K562 (cell line): ENCODE measurements at regions not wholly inside any gene's neighbourhood (a gene's known extent, or its start where the extent isn't known, plus 50 kb on each side); places are given as distances from the start of the nearest gene placed in this dataset.

Experiments
- ATAC-seq: fragments of 200-7000 bp; cut with Tn5 transposase; 3 replicates; pipeline ENCODE4 v1.9.1; 2020; ENCODE audit warnings: moderate library complexity
- BruUV-seq: library from RNA; stranded (reverse); fragments of 400-500 nt; replicated peaks from 2 replicates; lab custom pipeline; 2021; lab: Mats Ljungman, UMichigan
- CTCF ChIA-PET: fragments of 300-600 bp; formaldehyde crosslinking; extraction: SDS; loops from one replicate; lab custom pipeline; 2021; ENCODE audit warnings: low intra/inter-chr PET ratio; lab: Yijun Ruan, JAX
- POLR2A ChIA-PET: fragments of 300-600, 350-650 bp; sonication (Branson Sonifier 250); formaldehyde crosslinking; extraction: SDS; loops from one replicate; lab custom pipeline; 2021; ENCODE audit warnings: antibody characterized with exemption, inconsistent platforms; lab: Yijun Ruan, JAX
- DNase-seq, 4 experiments: peaks; one replicate each; pipeline versions ENCODE4 v3.0.0 to v3.0.0-alpha.2; 2011 to 2018; ENCODE audit warnings: low spot score in 3 of 4, mixed read lengths in 3 of 4; ENCODE audit errors: extremely low read depth in 1 of 4
- FAIRE-seq: peaks from 2 replicates; lab custom pipeline; 2011; peaks lifted over from hg19 to GRCh38; lab: Jason Lieb, UNC
- H2AFZ ChIP-seq: 2 replicates; pipeline ENCODE4 v1.6.0; 2011; ENCODE audit warnings: low read depth, low read length, control low read depth, inconsistent platforms
- H3K27ac ChIP-seq: fragments of 200-600 bp; 3 replicates; pipeline ENCODE4 v1.8.0; 2011; ENCODE audit warnings: low read depth, mild to moderate bottlenecking, control low read depth, inconsistent platforms, low read length, moderate library complexity, mixed read lengths; ENCODE audit errors: extremely low read depth
- H3K27me3 ChIP-seq, 2 experiments: fragments of 300-600 bp in 1 of 2; 2 replicates in 1 of 2; 3 replicates in 1 of 2; pipeline versions ENCODE4 v1.6.0 to v1.8.0; 2011; ENCODE audit warnings: inconsistent platforms in 2 of 2, low read length in 2 of 2, mild to moderate bottlenecking in 1 of 2, mixed read lengths in 1 of 2, moderate library complexity in 1 of 2; ENCODE audit not compliant: control insufficient read depth in 2 of 2, insufficient read depth in 2 of 2
- H3K36me3 ChIP-seq: fragments of 300-600 bp; 3 replicates; pipeline ENCODE4 v1.8.0; 2011; ENCODE audit warnings: mild to moderate bottlenecking, low read length, inconsistent platforms; ENCODE audit not compliant: control insufficient read depth, insufficient read depth
- H3K4me1 ChIP-seq, 2 experiments: fragments of 200-600 bp in 1 of 2; replicated peaks in 1 of 2; 2 replicates in 1 of 2; 3 replicates in 1 of 2; pipeline versions ENCODE4 v1.5.1 to v1.8.0; 2011; ENCODE audit warnings: inconsistent platforms in 2 of 2, low read length in 2 of 2, mild to moderate bottlenecking in 1 of 2, mixed read lengths in 1 of 2, moderate library complexity in 1 of 2; ENCODE audit not compliant: control insufficient read depth in 2 of 2, insufficient read depth in 2 of 2
- H3K4me2 ChIP-seq: 2 replicates; pipeline ENCODE4 v1.6.1; 2011; ENCODE audit warnings: low read length, control low read depth, inconsistent platforms, mixed read lengths; ENCODE audit not compliant: insufficient read depth
- H3K4me3 ChIP-seq: fragments of 200-600 bp; sonication (generic), shearing (Covaris generic); 2 replicates; pipeline ENCODE4 v1.5.1; 2016; ENCODE audit warnings: control low read depth, inconsistent platforms
- H3K79me2 ChIP-seq: fragments of 200-600 bp; 3 replicates; pipeline ENCODE4 v1.8.0; 2011; ENCODE audit warnings: low read length, inconsistent platforms; ENCODE audit not compliant: control insufficient read depth, insufficient read depth
- H3K9ac ChIP-seq, 2 experiments: 2 replicates each; pipeline versions ENCODE4 v1.6.0 to v1.6.1; 2011; ENCODE audit warnings: low read depth in 2 of 2, low read length in 2 of 2, control low read depth in 1 of 2, inconsistent platforms in 1 of 2, mild to moderate bottlenecking in 1 of 2, mixed read lengths in 1 of 2; ENCODE audit not compliant: insufficient read depth in 1 of 2
- H3K9me1 ChIP-seq: one replicate; pipeline ENCODE4 v1.6.0; 2011; ENCODE audit warnings: inconsistent platforms, mild to moderate bottlenecking, low read length, moderate library complexity; ENCODE audit not compliant: control insufficient read depth, insufficient read depth
- H3K9me3 ChIP-seq: replicated peaks from 2 replicates; pipeline ENCODE4 v1.5.1; 2011; ENCODE audit warnings: low read depth, low read length, inconsistent platforms; ENCODE audit not compliant: control insufficient read depth, insufficient read depth
- H4K20me1 ChIP-seq: replicated peaks from 2 replicates; pipeline ENCODE4 v1.6.1; 2011; ENCODE audit warnings: low read length, inconsistent platforms, mixed read lengths; ENCODE audit not compliant: control insufficient read depth, insufficient read depth
- C11orf30 ChIP-seq: fragments of 450-650 bp; IDR thresholded peaks from 2 replicates; pipeline ENCODE4 v1.6.1; 2016; ENCODE audit warnings: low read depth, mild to moderate bottlenecking
- CEBPB ChIP-seq: fragments of 450-650 bp; IDR thresholded peaks from 2 replicates; pipeline ENCODE4 v1.6.1; 2016; ENCODE audit warnings: missing genetic modification characterization, missing compliant biosample characterization
- ETV1 ChIP-seq: fragments of 450-650 bp; conservative IDR thresholded peaks from 2 replicates; pipeline ENCODE4 v1.6.1; 2016; ENCODE audit warnings: missing genetic modification characterization, control low read depth, low read depth, missing compliant biosample characterization
- KLF6 ChIP-seq: fragments of 250-450 bp; sonication (Bioruptor Pico); IDR thresholded peaks from 2 replicates; pipeline ENCODE4 v1.4.0; 2020; ENCODE audit warnings: mild to moderate bottlenecking, moderate library complexity, borderline replicate concordance
- LCOR ChIP-seq: sonication (generic); formaldehyde crosslinking; IDR thresholded peaks from 2 replicates; pipeline ENCODE4 v1.8.0; 2022; ENCODE audit warnings: mild to moderate bottlenecking, missing genetic modification reagents
- MAFG ChIP-seq: fragments of 450-650 bp; conservative IDR thresholded peaks from 2 replicates; pipeline ENCODE4 v1.6.1; 2016; ENCODE audit warnings: missing genetic modification characterization, missing compliant biosample characterization
- MAFK ChIP-seq: IDR thresholded peaks from 2 replicates; pipeline ENCODE4 v1.6.1; 2011; ENCODE audit warnings: low read length, improper control_type of control experiment
- MTA2 ChIP-seq: fragments of 450-650 bp; IDR thresholded peaks from 2 replicates; pipeline ENCODE4 v1.6.1; 2016; ENCODE audit warnings: low read depth
- NFE2 ChIP-seq: IDR thresholded peaks from 2 replicates; pipeline ENCODE4 v1.6.1; 2014; ENCODE audit warnings: antibody characterized with exemption, low read depth
- NFE2L1 ChIP-seq: fragments of 450-650 bp; IDR thresholded peaks from 2 replicates; pipeline ENCODE4 v1.6.1; 2016; ENCODE audit warnings: missing genetic modification characterization, low read depth, mild to moderate bottlenecking, missing compliant biosample characterization, moderate library complexity, borderline replicate concordance
- PBX2 ChIP-seq, 2 experiments: IDR thresholded peaks in 1 of 2; conservative IDR thresholded peaks in 1 of 2; 2 replicates each; pipeline ENCODE4 v1.6.1; 2016; ENCODE audit warnings: low read depth in 2 of 2, mild to moderate bottlenecking in 1 of 2, missing compliant biosample characterization in 1 of 2, missing genetic modification characterization in 1 of 2, moderate library complexity in 1 of 2
- PHF20 ChIP-seq: fragments of 450-650 bp; IDR thresholded peaks from 2 replicates; pipeline ENCODE4 v1.6.1; 2018; ENCODE audit not compliant: partially characterized antibody
- POLR3G ChIP-seq: IDR thresholded peaks from 2 replicates; pipeline ENCODE4 v1.6.1; 2011; ENCODE audit not compliant: insufficient read length, insufficient replicate concordance; ENCODE audit errors: extremely low read depth
- PPARD ChIP-seq: fragments of 250-450 bp; sonication (Bioruptor Pico); IDR thresholded peaks from 2 replicates; pipeline ENCODE4 v1.8.0; 2022; ENCODE audit warnings: inconsistent platforms, mild to moderate bottlenecking, moderate library complexity
- PTRF ChIP-seq: fragments of 450-650 bp; IDR thresholded peaks from 2 replicates; pipeline ENCODE4 v1.6.1; 2016; ENCODE audit warnings: mild to moderate bottlenecking, missing genetic modification characterization, missing compliant biosample characterization
- THAP7 ChIP-seq: fragments of 250-450 bp; sonication (Bioruptor Pico); IDR thresholded peaks from 2 replicates; pipeline ENCODE4 v1.5.0; 2021
- ZC3H11A ChIP-seq: IDR thresholded peaks from 2 replicates; pipeline ENCODE4 v1.6.1; 2012; ENCODE audit warnings: low read depth, low read length, improper control_type of control experiment
- ZNF316 ChIP-seq: fragments of 450-650 bp; IDR thresholded peaks from 2 replicates; pipeline ENCODE4 v1.6.1; 2016
- ZSCAN29 ChIP-seq: fragments of 450-650 bp; IDR thresholded peaks from 2 replicates; pipeline ENCODE4 v1.6.1; 2017
- in situ Hi-C: fragments of 300-500 bp; cut with MboI; formaldehyde crosslinking; loops from 4 replicates; pipeline ENCODE4 v1.15.0; 2018; ENCODE audit warnings: inconsistent platforms, mixed read lengths
- intact Hi-C: fragments of 100-400 bp; cut with micrococcal nuclease; formaldehyde crosslinking; loops from 2 replicates; pipeline ENCODE4 v1.14.2; 2022
- TF ChIP-seq, protein P1 (sequence below): fragments of 450-650 bp; formaldehyde crosslinking; IDR thresholded peaks from 2 replicates; pipeline ENCODE4 v1.4.0; 2020; ENCODE audit warnings: mild to moderate bottlenecking, mixed read lengths

- TF ChIP-seq ZC3H11A (no peak), LCOR (CRISPR knock-in tag) (no peak), MAFK (no peak), CEBPB (tag) (no peak), KLF6 (CRISPR knock-in tag) (no peak), ZSCAN29 (no peak), MAFG (tag) (no peak), PPARD (CRISPR knock-in tag) (no peak), MTA2 (no peak), PTRF (tag) (no peak)
Observed at GRCh38 chr12:83271201-83271600, 584.5 kb downstream of the TMTC2 start (continued).

DNA sequence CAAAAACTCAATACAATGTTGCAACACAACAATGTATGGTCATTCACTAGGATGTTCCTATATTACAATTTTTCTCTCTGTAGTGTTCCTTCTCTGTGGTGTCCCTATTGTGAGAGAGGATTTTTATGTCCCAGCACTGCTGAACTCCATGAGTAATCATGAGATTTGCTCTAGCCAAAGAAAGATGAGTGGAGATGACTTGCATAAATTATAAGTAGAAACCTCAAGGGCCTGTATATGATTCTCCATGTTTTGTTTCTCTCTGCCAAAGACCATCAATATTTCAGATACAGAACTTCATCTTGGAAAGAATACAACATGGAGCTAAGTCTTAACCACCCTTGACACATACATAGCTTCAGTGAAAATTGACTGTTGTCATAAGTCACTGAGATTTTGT is 579.1 kb downstream of the TMTC2 start:
- CTCF ChIA-PET: no interaction called here
- Histone ChIP-seq H3K9ac (no peak overlapping the region), H3K9me3 (no peaks in the 10 kb centered on the region), H3K9me1 (no peaks in the 10 kb centered on the region), H4K20me1 (no peaks in the 10 kb centered on the region), H3K27me3 (no peaks in the 10 kb centered on the region), H3K4me2 (no peak overlapping the region), H3K79me2 (no peaks in the 10 kb centered on the region), H3K4me1 (no peaks in the 10 kb centered on the region; a peak in 1 of 5 replicates), H3K36me3 (no peaks in the 10 kb centered on the region), H3K4me3 (no peak overlapping the region), H2AFZ (peak overlapping the region; percentile 48; the same call in 1 of the 2 replicates), H3K27ac (no peak overlapping the region; the same call in 2 of the 3 replicates)
- intact Hi-C loops (loop anchor here (10.0 kb wide), 1 partner anchor 119 kb away; no protein-coding TSS in a partner anchor), in situ Hi-C loops (no loop called here)
- ATAC-seq: peak; percentile 78
- POLR2A ChIA-PET: no interaction called here
- peak; percentile 26 for FAIRE-seq
- BruUV-seq: no TSS peak
- peak in 2 of 4 experiments; percentile 7 to 28 for DNase-seq
- TF ChIP-seq ETV1 (tag) (no peak), C11orf30 (peak; percentile 84), MAFG (tag) (peak; percentile 94), POLR3G (no peak), PHF20 (no peak), ZNF316 (peak; percentile 88), PBX2 (CRISPR knock-in tag; IDR thresholded peaks at IDR 0.05; ENCODE audit: low read depth) (no peak), PBX2 (tag; conservative IDR thresholded peaks at IDR 0.05; ENCODE audit: low read depth) (peak; percentile 50; the same call in 1 of the 2 replicates), NFE2L1 (peak; percentile 84), THAP7 (CRISPR knock-in tag) (no peak), NFE2 (peak; percentile 72)
- TF ChIP-seq, protein P1, sequence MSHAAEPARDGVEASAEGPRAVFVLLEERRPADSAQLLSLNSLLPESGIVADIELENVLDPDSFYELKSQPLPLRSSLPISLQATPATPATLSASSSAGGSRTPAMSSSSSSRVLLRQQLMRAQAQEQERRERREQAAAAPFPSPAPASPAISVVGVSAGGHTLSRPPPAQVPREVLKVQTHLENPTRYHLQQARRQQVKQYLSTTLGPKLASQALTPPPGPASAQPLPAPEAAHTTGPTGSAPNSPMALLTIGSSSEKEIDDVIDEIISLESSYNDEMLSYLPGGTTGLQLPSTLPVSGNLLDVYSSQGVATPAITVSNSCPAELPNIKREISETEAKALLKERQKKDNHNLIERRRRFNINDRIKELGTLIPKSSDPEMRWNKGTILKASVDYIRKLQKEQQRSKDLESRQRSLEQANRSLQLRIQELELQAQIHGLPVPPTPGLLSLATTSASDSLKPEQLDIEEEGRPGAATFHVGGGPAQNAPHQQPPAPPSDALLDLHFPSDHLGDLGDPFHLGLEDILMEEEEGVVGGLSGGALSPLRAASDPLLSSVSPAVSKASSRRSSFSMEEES (CRISPR knock-in tag): no peak
